GM12872 (cell line): ENCODE measurements at regions not wholly inside any gene's neighbourhood (a gene's known extent, or its start where the extent isn't known, plus 50 kb on each side); places are given as distances from the start of the nearest gene placed in this dataset.

ENCODE experiments used
- TF ChIP-seq, protein P1 (sequence below): IDR thresholded peaks from 3 replicates; pipeline ENCODE4 v1.5.1; 2011; ENCODE audit warnings: low read depth, mild to moderate bottlenecking, low read length, moderate library complexity; ENCODE audit not compliant: insufficient read depth

DNA sequence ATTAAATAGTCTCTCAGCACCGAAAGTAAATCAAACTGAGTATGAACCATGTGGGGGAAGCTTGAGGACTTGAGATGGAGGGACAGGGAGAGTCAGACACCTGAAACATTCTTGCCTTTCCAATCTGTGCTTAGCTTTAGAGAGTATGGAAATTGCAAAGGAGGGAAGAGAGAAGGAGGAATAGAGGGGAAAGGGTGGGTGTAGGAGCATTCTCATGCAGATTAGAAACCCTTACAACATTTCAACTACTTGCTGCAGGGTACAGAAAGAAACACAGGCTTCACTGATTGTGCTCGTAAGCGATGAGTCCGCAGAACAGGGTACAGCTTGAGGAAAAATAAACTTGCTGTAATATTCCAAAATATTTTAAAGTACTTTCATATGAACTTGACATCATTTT, 73.8 kb downstream of the NIBAN1 start:
- TF ChIP-seq, protein P1, sequence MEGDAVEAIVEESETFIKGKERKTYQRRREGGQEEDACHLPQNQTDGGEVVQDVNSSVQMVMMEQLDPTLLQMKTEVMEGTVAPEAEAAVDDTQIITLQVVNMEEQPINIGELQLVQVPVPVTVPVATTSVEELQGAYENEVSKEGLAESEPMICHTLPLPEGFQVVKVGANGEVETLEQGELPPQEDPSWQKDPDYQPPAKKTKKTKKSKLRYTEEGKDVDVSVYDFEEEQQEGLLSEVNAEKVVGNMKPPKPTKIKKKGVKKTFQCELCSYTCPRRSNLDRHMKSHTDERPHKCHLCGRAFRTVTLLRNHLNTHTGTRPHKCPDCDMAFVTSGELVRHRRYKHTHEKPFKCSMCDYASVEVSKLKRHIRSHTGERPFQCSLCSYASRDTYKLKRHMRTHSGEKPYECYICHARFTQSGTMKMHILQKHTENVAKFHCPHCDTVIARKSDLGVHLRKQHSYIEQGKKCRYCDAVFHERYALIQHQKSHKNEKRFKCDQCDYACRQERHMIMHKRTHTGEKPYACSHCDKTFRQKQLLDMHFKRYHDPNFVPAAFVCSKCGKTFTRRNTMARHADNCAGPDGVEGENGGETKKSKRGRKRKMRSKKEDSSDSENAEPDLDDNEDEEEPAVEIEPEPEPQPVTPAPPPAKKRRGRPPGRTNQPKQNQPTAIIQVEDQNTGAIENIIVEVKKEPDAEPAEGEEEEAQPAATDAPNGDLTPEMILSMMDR = no peak

DNA sequence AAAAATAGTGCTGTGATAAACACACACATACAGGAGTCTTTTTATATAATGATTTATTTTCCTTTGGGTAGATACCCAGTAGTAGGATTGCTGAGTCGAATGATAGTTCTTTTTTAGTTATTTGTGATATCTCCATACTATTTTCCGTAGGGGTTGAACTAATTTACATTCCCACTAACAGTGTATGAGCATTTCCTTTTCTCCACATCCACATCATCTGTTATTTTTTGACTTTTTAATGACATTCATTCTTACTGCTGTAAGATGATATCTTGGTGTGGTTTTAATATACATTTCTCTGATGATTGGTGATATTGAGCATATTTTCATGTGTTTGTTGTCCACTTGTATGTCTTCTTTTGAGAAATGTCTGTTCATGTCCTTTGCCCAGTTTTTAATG, 78.3 kb downstream of the NIBAN1 start:
- TF ChIP-seq, protein P1 = no peak

DNA sequence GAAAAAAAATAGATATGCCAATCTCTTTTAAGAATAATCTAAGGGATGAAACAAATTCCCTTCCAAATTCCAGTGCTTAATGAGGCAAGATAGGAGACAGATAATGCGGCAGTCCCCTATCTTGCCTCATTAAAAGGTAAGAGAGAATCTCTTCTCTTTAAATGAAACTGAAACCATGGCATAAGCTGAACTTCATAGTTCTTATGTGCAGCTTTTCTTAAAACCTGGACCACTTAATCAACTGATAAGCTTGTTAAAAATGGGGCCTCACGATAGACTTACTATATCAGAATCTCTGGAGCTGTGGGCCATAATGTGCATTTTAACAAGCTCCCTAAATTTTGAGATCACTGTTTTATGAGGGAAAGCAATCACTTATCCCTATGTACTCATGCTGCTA, 79.2 kb downstream of the NIBAN1 start:
- TF ChIP-seq, protein P1 = no peak

DNA sequence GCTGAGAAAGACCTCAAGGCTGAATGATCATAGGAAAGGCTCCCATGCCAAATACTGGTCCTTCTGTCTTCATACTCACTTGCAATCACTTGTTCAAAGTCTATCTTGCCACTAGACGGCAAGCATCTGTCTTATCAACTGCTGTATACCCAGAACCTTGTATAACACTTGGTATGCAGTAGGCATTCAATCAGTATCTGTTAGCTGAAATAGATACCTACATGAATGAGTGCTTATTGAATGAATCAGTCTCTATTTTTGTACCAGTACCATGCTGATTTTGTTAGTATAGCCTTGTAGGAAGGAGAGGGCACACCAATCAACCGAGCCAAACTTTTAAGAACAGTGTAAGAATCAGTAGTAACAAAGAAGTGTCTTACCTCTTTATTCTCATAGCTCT, 80.6 kb downstream of the NIBAN1 start:
- TF ChIP-seq, protein P1 = no peak

DNA sequence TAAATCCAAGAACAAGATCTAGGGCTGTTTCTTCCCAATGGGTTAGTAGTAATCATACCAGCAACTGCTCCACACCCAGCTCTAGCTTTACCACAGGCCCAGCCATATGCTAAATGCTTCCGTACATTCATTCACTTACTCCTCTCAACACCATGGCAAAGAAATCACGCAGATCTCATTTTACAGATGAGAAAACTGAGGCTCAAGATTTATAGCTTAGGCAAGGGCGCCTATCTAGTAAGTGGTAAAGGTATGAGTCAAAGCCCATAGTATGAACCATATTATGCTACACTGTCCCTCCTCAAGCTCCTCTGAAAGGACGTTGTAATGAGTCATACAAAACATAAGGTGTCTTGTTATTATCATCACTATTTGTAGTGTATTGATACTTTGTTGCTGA, 82.2 kb downstream of the NIBAN1 start:
- TF ChIP-seq, protein P1 = no peak

DNA sequence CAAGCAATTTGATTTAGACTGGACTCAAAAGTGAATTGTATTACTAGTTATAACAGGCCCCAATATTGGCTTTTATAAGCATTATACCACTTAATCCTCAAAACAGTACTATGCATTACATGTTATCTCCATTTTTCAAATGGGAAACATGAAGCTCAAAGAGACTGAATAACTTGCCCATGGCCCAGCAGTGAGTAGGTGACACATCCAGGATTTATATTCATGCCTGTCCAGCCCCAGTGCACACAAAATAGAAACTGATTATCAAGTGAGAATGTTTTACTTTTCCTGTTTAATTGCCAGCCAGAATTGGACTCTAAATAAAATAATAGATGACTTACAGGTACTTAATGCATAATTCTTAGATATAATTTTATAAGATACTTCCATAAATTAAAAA, 82.9 kb downstream of the NIBAN1 start:
- TF ChIP-seq, protein P1 = no peak

DNA sequence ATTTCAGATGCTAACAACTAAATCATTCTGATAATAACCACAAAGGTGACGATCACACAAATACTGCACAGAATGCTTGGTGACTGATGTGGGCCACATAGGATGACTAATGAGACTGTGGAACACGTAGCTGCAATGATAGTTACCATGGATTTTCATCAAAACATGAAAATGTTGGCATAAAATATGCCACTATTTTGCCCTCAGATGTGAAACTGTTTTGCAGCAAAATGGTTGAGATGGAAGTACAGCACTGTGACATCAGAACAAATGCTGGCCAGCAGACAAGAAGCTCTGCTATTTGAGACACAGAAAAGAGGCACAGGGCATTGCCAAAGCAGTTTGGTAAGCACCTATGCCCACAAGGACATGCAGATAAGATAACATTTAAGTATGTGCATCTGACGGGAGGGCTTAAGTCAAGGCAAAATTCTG, 83.8 kb downstream of the NIBAN1 start:
- TF ChIP-seq, protein P1 = no peak

DNA sequence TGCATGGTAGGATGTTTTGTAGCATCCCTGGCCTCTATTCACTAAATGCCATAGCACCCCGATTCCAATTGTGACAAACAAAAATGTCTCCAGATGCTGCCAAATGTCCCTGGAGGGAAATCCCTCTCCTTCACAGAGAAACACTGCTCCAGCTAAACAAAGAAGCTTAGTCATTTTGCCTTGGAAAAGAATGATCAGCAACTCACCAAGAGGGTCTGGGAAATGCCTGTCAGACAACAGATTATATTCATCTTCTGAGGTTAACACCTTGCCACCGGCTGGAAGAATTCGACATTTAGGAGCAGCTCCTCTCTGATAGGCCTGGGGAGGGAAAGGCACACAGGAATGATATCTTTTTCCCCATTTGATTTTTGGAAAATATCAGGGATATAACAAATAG, 84.4 kb downstream of the NIBAN1 start:
- TF ChIP-seq, protein P1 = no peak
